ENCODE measurements at regions not wholly inside any gene's neighbourhood (a gene's known extent, or its start where the extent isn't known, plus 50 kb on each side); places are given as distances from the start of the nearest gene placed in this dataset.
A peak's percentile ranks its signal among the peaks of the same experiment; 100 is the strongest.

DNA sequence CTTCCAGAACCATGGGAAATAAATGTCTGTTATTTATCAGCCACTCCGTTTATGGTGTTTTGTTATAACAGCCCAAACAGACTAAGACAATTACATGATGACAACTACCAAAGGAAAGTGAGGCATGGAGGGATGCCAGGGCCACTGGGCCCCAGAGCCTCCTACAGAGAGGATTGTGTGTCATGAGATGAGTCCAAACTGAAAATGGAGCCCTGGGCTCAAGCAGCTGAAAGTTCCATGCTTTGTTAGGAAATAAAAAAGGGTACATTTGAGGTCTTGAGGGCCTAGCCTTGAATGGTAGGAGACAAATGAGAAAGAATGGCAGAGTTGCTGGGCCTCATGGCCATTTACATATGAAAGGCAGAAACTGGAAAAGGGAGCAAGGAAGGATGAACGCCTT lies 586.5 kb downstream of the CETN3 start:
- peaks cover 0 to 2% (median 0%) of the 10 kb centered on the region in 4 experiments; a peak in 1 of 7 replicates for H3K4me1 ChIP-seq (replicated peaks in 1 of 4; ENCODE audit: control insufficient read depth in 3 of 4, insufficient read depth in 4 of 4, low read length in 3 of 4)
- ChIA-PET CTCF (ENCODE audit: partially characterized antibody) (no interaction called here), POLR2A (ENCODE audit: partially characterized antibody) (no interaction called here)
- H3K4ac ChIP-seq (replicated peaks; ENCODE audit: insufficient read length, low read depth, low read length): no peak overlapping the region
- H3K9ac ChIP-seq (replicated peaks in 1 of 4; ENCODE audit: extremely low read depth in 1 of 4, low read depth in 3 of 4, low read length in 3 of 4): no peak overlapping the region
- H3K9me3 ChIP-seq (ENCODE audit: insufficient read depth in 2 of 2, low read depth in 1 of 2, low read length in 1 of 2): no peaks in the 10 kb centered on the region
- H3K36me3 ChIP-seq (ENCODE audit: control insufficient read depth in 2 of 4, insufficient read depth in 4 of 4, low read length in 3 of 4): no peaks in the 10 kb centered on the region
- H4K20me1 ChIP-seq (replicated peaks in 1 of 2; ENCODE audit: control insufficient read depth in 1 of 2, insufficient read depth in 2 of 2, low read length in 2 of 2): no peaks in the 10 kb centered on the region
- H3K56ac ChIP-seq (replicated peaks; ENCODE audit: insufficient read length, low read depth, low read length): no peak overlapping the region
- TF ChIP-seq TEAD4 (IDR thresholded peaks at IDR 0.05; ENCODE audit: low read depth, low read length) (no peak), POLR2A (IDR thresholded peaks at IDR 0.05; ENCODE audit: control extremely low read depth in 1 of 2, low read depth in 2 of 2, low read length in 2 of 2) (no peak), GTF2F1 (IDR thresholded peaks at IDR 0.05; ENCODE audit: borderline replicate concordance, low read depth, low read length) (no peak), TBP (IDR thresholded peaks at IDR 0.05; ENCODE audit: low read depth, low read length) (no peak)
- no peak for FAIRE-seq
- H4K5ac ChIP-seq (ENCODE audit: insufficient read length, low read depth, low read length): no peak overlapping the region
- 77% methylated on average over 2 of the region's 2 CpGs; no CpG with 5 or more reads in 1 of the 2 experiments for WGBS, 2 experiments (ENCODE audit: extremely low coverage in 1 of 2, insufficient coverage in 1 of 2, insufficient read length in 1 of 2, insufficient replicate concordance in 2 of 2, low coverage in 1 of 2, low lambda C conversion rate in 2 of 2, missing lambda C conversion rate in 1 of 2)
- H3K18ac ChIP-seq (ENCODE audit: extremely low read depth, low read length): no peak overlapping the region
- no peak overlapping the region; the same call in 1 of the 2 replicates for H2BK20ac ChIP-seq (ENCODE audit: low read length)
- no peaks in the 10 kb centered on the region for H3K79me2 ChIP-seq (ENCODE audit: control insufficient read depth in 1 of 2, insufficient read depth in 2 of 2, low read length in 2 of 2)
- no peak overlapping the region for H3K4me2 ChIP-seq (ENCODE audit: insufficient read depth in 1 of 2, low read depth in 2 of 2, low read length in 2 of 2)
- no peaks in the 10 kb centered on the region for H3K79me1 ChIP-seq (ENCODE audit: low read depth, low read length)
- H2BK15ac ChIP-seq (ENCODE audit: low read length): no peak overlapping the region
- no peak overlapping the region for H4K8ac ChIP-seq (ENCODE audit: extremely low read depth, insufficient read depth, low read length)
- no peak overlapping the region for H2BK120ac ChIP-seq (replicated peaks; ENCODE audit: low read depth, low read length)
- no peaks in the 10 kb centered on the region for H3K23me2 ChIP-seq (ENCODE audit: low read depth, low read length)
- no peak for DNase-seq (ENCODE audit: low read depth in 1 of 2, low spot score in 2 of 2)
- no peak overlapping the region for H2BK12ac ChIP-seq (ENCODE audit: low read depth, low read length)
- no peak overlapping the region for H3K23ac ChIP-seq (ENCODE audit: insufficient read length)
- H2BK5ac ChIP-seq (ENCODE audit: low read depth, low read length): no peak overlapping the region
- H3K14ac ChIP-seq (ENCODE audit: insufficient read length): no peak overlapping the region
- H3K27me3 ChIP-seq (replicated peaks in 1 of 4; ENCODE audit: control insufficient read depth in 3 of 4, extremely low read depth in 1 of 4, insufficient read depth in 3 of 4, low read length in 3 of 4): no peaks in the 10 kb centered on the region
- peak overlapping the region; percentile 77; the same call in 1 of the 2 replicates for H2AFZ ChIP-seq (ENCODE audit: low read length)
- H3K27ac ChIP-seq (ENCODE audit: low read depth, low read length): no peak overlapping the region
- no peak overlapping the region for H2AK5ac ChIP-seq (ENCODE audit: low read depth, low read length)
- no peak overlapping the region for H4K91ac ChIP-seq (replicated peaks; ENCODE audit: insufficient read length, low read length)
- no peak overlapping the region for H3K4me3 ChIP-seq (ENCODE audit: extremely low read depth in 1 of 4, insufficient read depth in 2 of 4, low read depth in 3 of 4, low read length in 4 of 4)
